ENCODE measurements at regions not wholly inside any gene's neighbourhood (a gene's known extent, or its start where the extent isn't known, plus 50 kb on each side); places are given as distances from the start of the nearest gene placed in this dataset.

- Mint-ChIP-seq H3K27ac (no peak overlapping the region), H3K9me3 (no peaks in the 10 kb centered on the region), H3K4me1 (no peaks in the 10 kb centered on the region), H3K4me3 (no peak overlapping the region), H3K27me3 (no peaks in the 10 kb centered on the region), H3K36me3 (ENCODE audit: low read depth) (no peaks in the 10 kb centered on the region)
- POLR2A ChIA-PET: no interaction called here
- no peak for TF ChIP-seq CTCF (IDR thresholded peaks at IDR 0.05)
- intact Hi-C loops (cut with micrococcal nuclease): no loop called here
- ATAC-seq (ENCODE audit: low read depth): no peak
- no peak for DNase-seq
- CTCF ChIA-PET: no interaction called here
Measured at GRCh38 chr1:60818969-60819701, 263.2 kb upstream of the NFIA start.

- no peaks in the 10 kb centered on the region for H3K9me3 Mint-ChIP-seq
- ATAC-seq (ENCODE audit: low read depth) (no peak), DNase-seq (no peak)
- ChIA-PET CTCF (no interaction called here), POLR2A (no interaction called here)
- H3K27ac Mint-ChIP-seq: no peak overlapping the region
- H3K27me3 Mint-ChIP-seq: no peaks in the 10 kb centered on the region
- no peak for TF ChIP-seq CTCF (IDR thresholded peaks at IDR 0.05)
- intact Hi-C loops (cut with micrococcal nuclease): no loop called here
- no peaks in the 10 kb centered on the region for H3K36me3 Mint-ChIP-seq (ENCODE audit: low read depth)
- H3K4me3 Mint-ChIP-seq: no peak overlapping the region
- no peaks in the 10 kb centered on the region for H3K4me1 Mint-ChIP-seq
Measured at GRCh38 chr1:60813071-60813470, 269.3 kb upstream of the NFIA start.

GRCh38 chr1:60809204-60809980 lies 273.0 kb upstream of the NFIA start:
- no peak for TF ChIP-seq CTCF (IDR thresholded peaks at IDR 0.05)
- ChIA-PET CTCF (no interaction called here), POLR2A (no interaction called here)
- Mint-ChIP-seq H3K27ac (no peak overlapping the region), H3K27me3 (no peaks in the 10 kb centered on the region), H3K9me3 (peaks cover 10% of the 10 kb centered on the region), H3K36me3 (ENCODE audit: low read depth) (no peaks in the 10 kb centered on the region), H3K4me1 (no peaks in the 10 kb centered on the region), H3K4me3 (no peak overlapping the region)
- intact Hi-C loops (cut with micrococcal nuclease): no loop called here
- ATAC-seq (ENCODE audit: low read depth): no peak
- no peak for DNase-seq

GRCh38 chr1:60808676-60809075 lies 273.7 kb upstream of the NFIA start:
- ATAC-seq (ENCODE audit: low read depth) (no peak), DNase-seq (no peak)
- no peaks in the 10 kb centered on the region for H3K4me1 Mint-ChIP-seq
- H3K9me3 Mint-ChIP-seq: peaks cover 10% of the 10 kb centered on the region
- intact Hi-C loops (cut with micrococcal nuclease): no loop called here
- no peak overlapping the region for H3K4me3 Mint-ChIP-seq
- no peaks in the 10 kb centered on the region for H3K36me3 Mint-ChIP-seq (ENCODE audit: low read depth)
- H3K27ac Mint-ChIP-seq: no peak overlapping the region
- CTCF ChIA-PET: no interaction called here
- POLR2A ChIA-PET: no interaction called here
- H3K27me3 Mint-ChIP-seq: no peaks in the 10 kb centered on the region
- TF ChIP-seq CTCF (IDR thresholded peaks at IDR 0.05): no peak

- TF ChIP-seq CTCF (IDR thresholded peaks at IDR 0.05): no peak
- Mint-ChIP-seq H3K4me3 (no peak overlapping the region), H3K27me3 (no peaks in the 10 kb centered on the region), H3K4me1 (no peaks in the 10 kb centered on the region), H3K36me3 (ENCODE audit: low read depth) (no peaks in the 10 kb centered on the region), H3K9me3 (peaks cover 16% of the 10 kb centered on the region), H3K27ac (no peak overlapping the region)
- ChIA-PET POLR2A (no interaction called here), CTCF (no interaction called here)
- DNase-seq: no peak
- intact Hi-C loops (cut with micrococcal nuclease): no loop called here
- no peak for ATAC-seq (ENCODE audit: low read depth)
Measured at GRCh38 chr1:60802884-60803283, 279.5 kb upstream of the NFIA start.
